Prostate gland (tissue), 2 donors: ENCODE measurements at regions not wholly inside any gene's neighbourhood (a gene's known extent, or its start where the extent isn't known, plus 50 kb on each side); places are given as distances from the start of the nearest gene placed in this dataset.

Experiments
- DNase-seq: peaks from one replicate; pipeline ENCODE4 v3.0.0-alpha.2; 2019; ENCODE audit warnings: low spot score
- H3K27ac ChIP-seq, 2 donors: fragments of 200-600 bp; sonication (generic); 2 replicates each; pipeline ENCODE4 v1.5.1; 2017 to 2019
- H3K27me3 ChIP-seq: fragments of 200-600 bp; sonication (generic); replicated peaks from 2 replicates; pipeline ENCODE4 v1.5.1; 2019; ENCODE audit not compliant: insufficient read depth
- H3K36me3 ChIP-seq, 2 donors: fragments of 200-600 bp; sonication (generic); 1 replicate in 1 of 2; 2 replicates in 1 of 2; pipeline versions ENCODE4 v1.5.1 to v1.8.1; 2017 to 2019
- H3K4me1 ChIP-seq: fragments of 200-600 bp; sonication (generic); replicated peaks from 2 replicates; pipeline ENCODE4 v1.5.1; 2019
- H3K4me3 ChIP-seq, 2 donors: fragments of 200-600 bp; sonication (generic); 2 replicates each; pipeline ENCODE4 v1.5.1; 2017 to 2019
- H3K9me3 ChIP-seq: fragments of 200-600 bp; sonication (generic); 2 replicates; pipeline ENCODE4 v1.5.1; 2017
- CTCF ChIP-seq, 4 experiments: fragments of 200-600 bp in 2 of 4; fragments of 450-650 bp in 2 of 4; sonication (generic) in 2 of 4; IDR thresholded peaks; 1 replicate in 3 of 4; 2 replicates in 1 of 4; pipeline ENCODE4 v1.5.1; 2016 to 2019; ENCODE audit warnings: antibody characterized with exemption in 4 of 4, mild to moderate bottlenecking in 2 of 4, moderate library complexity in 2 of 4
- POLR2A ChIP-seq: fragments of 450-650 bp; IDR thresholded peaks from one replicate; pipeline ENCODE4 v1.6.1; 2016; ENCODE audit warnings: antibody characterized with exemption, mild to moderate bottlenecking
- POLR2AphosphoS5 ChIP-seq: sonication (generic); formaldehyde crosslinking; IDR thresholded peaks from one replicate; pipeline ENCODE4 v1.6.1; 2017; ENCODE audit warnings: antibody characterized with exemption
- WGBS: methylation state at CpG from one replicate; pipeline ENCODE4 v1.1.5; 2018; 5-methylcytosine and 5-hydroxymethylcytosine counted together
- intact Hi-C: fragments of 100-400 bp; cut with DNase I; formaldehyde crosslinking; loops from one replicate; pipeline ENCODE4 v1.14.2; 2022

GRCh38 chr10:113240736-113241135 is 290.7 kb downstream of the TCF7L2 start:
- no peaks in the 10 kb centered on the region for H3K4me1 ChIP-seq
- no peaks in the 10 kb centered on the region for H3K27me3 ChIP-seq
- no peak overlapping the region for H3K4me3 ChIP-seq
- no peaks in the 10 kb centered on the region for H3K36me3 ChIP-seq
- TF ChIP-seq CTCF (IDR thresholded peaks at IDR 0.05) (no peak), POLR2AphosphoS5 (no peak), POLR2A (no peak)
- no peaks in the 10 kb centered on the region for H3K9me3 ChIP-seq
- H3K27ac ChIP-seq: no peak overlapping the region
- intact Hi-C loops: no loop called here
- DNase-seq: no peak
- 100% methylated on average over 2 of the region's 2 CpGs for WGBS

GRCh38 chr10:113241599-113242360 is 291.7 kb downstream of the TCF7L2 start:
- H3K9me3 ChIP-seq: no peaks in the 10 kb centered on the region
- no peak overlapping the region for H3K27ac ChIP-seq
- H3K36me3 ChIP-seq: no peaks in the 10 kb centered on the region
- H3K27me3 ChIP-seq: no peaks in the 10 kb centered on the region
- no peak for DNase-seq
- H3K4me3 ChIP-seq: no peak overlapping the region
- WGBS: 67% methylated on average over 7 of the region's 7 CpGs
- intact Hi-C loops: no loop called here
- H3K4me1 ChIP-seq: no peaks in the 10 kb centered on the region
- TF ChIP-seq POLR2AphosphoS5 (no peak), CTCF (IDR thresholded peaks at IDR 0.05) (no peak), POLR2A (no peak)

- H3K27me3 ChIP-seq: no peaks in the 10 kb centered on the region
- no peak overlapping the region for H3K4me3 ChIP-seq
- TF ChIP-seq POLR2A (no peak), CTCF (IDR thresholded peaks at IDR 0.05) (no peak), POLR2AphosphoS5 (no peak)
- H3K27ac ChIP-seq: no peak overlapping the region
- no peak for DNase-seq
- no peaks in the 10 kb centered on the region for H3K36me3 ChIP-seq
- H3K4me1 ChIP-seq: no peaks in the 10 kb centered on the region
- H3K9me3 ChIP-seq: no peaks in the 10 kb centered on the region
- WGBS: 77% methylated on average over 2 of the region's 2 CpGs
- intact Hi-C loops: no loop called here
These were observed 293.3 kb downstream of the TCF7L2 start for GRCh38 chr10:113243311-113243710.

GRCh38 chr10:113244750-113245149 is 294.7 kb downstream of the TCF7L2 start:
- Histone ChIP-seq H3K27me3 (no peaks in the 10 kb centered on the region), H3K27ac (no peak overlapping the region), H3K9me3 (no peaks in the 10 kb centered on the region), H3K4me1 (no peaks in the 10 kb centered on the region), H3K36me3 (no peaks in the 10 kb centered on the region), H3K4me3 (no peak overlapping the region)
- no peak for DNase-seq
- intact Hi-C loops: no loop called here
- TF ChIP-seq POLR2A: no peak
- no peak for TF ChIP-seq CTCF (IDR thresholded peaks at IDR 0.05)
- TF ChIP-seq POLR2AphosphoS5: no peak
- WGBS: 86% methylated on average over 5 of the region's 5 CpGs

GRCh38 chr10:113245286-113245685 is 295.2 kb downstream of the TCF7L2 start:
- no peaks in the 10 kb centered on the region for H3K9me3 ChIP-seq
- TF ChIP-seq POLR2A (no peak), POLR2AphosphoS5 (no peak), CTCF (IDR thresholded peaks at IDR 0.05) (no peak)
- WGBS: 86% methylated on average over 3 of the region's 3 CpGs
- H3K27me3 ChIP-seq: no peaks in the 10 kb centered on the region
- no peaks in the 10 kb centered on the region for H3K36me3 ChIP-seq
- H3K4me3 ChIP-seq: no peak overlapping the region
- no peak overlapping the region for H3K27ac ChIP-seq
- no peak for DNase-seq
- intact Hi-C loops: no loop called here
- no peaks in the 10 kb centered on the region for H3K4me1 ChIP-seq
